Right atrium auricular region (tissue), 2 donors: ENCODE measurements at regions not wholly inside any gene's neighbourhood (a gene's known extent, or its start where the extent isn't known, plus 50 kb on each side); places are given as distances from the start of the nearest gene placed in this dataset.
"Not testable (repeated sequence)": the region's sequence is repeated elsewhere in the genome, so short reads cannot be mapped to it uniquely, and the experiment has no call there.

Source experiments
- DNase-seq: peaks from one replicate; pipeline ENCODE4 v3.0.0-alpha.2; 2019; ENCODE audit warnings: low spot score
- H3K27ac ChIP-seq, 2 donors: fragments of 200-600 bp; sonication (generic); 1 replicate in 1 of 2; 2 replicates in 1 of 2; pipeline ENCODE4 v1.5.1; 2016 to 2019
- H3K27me3 ChIP-seq, 2 donors: fragments of 200-600 bp; sonication (generic); one replicate each; pipeline versions ENCODE4 v1.5.1 to v1.6.0; 2017 to 2019
- H3K36me3 ChIP-seq: fragments of 200-600 bp; sonication (generic); one replicate; pipeline ENCODE4 v1.5.1; 2016
- H3K4me1 ChIP-seq, 2 donors: fragments of 200-600 bp; sonication (generic); one replicate each; pipeline versions ENCODE4 v1.5.1 to v1.6.0; 2017 to 2019
- H3K4me3 ChIP-seq, 2 donors: fragments of 200-600 bp; sonication (generic); 1 replicate in 1 of 2; 2 replicates in 1 of 2; pipeline ENCODE4 v1.5.1; 2017 to 2019; ENCODE audit warnings: mild to moderate bottlenecking in 1 of 2, moderate library complexity in 1 of 2
- H3K9me3 ChIP-seq, 2 donors: fragments of 200-600 bp; sonication (generic); one replicate each; pipeline ENCODE4 v1.5.1; 2019
- CTCF ChIP-seq, 2 donors: fragments of 200-600 bp; sonication (generic); IDR thresholded peaks; one replicate each; pipeline ENCODE4 v1.5.1; 2019; ENCODE audit warnings: antibody characterized with exemption in 2 of 2

DNA sequence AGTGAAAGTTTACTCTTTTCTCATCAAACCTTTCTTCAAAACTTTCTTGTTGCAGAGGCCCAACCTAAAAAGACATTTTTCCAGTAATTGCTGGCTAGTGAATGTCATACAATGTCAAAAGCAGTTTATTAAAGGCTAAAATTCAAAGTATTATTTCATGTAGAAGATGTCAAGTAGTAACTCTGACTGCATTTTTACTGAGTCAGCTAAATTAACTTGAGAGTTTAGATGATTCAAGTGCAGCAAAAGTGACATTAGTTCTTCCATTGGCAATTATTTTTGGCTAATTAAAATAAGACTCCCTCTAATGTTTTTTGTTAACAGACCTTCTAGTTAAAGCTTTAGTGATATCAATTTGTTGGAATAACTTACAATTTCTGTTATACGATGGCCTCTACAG lies 1438.5 kb downstream of the GRIK2 start:
- Histone ChIP-seq H3K27ac (no peak overlapping the region), H3K36me3 (no peaks in the 10 kb centered on the region), H3K4me1 (no peaks in the 10 kb centered on the region), H3K4me3 (no peak overlapping the region), H3K9me3 (no peaks in the 10 kb centered on the region), H3K27me3 (no peaks in the 10 kb centered on the region)
- no peak for TF ChIP-seq CTCF (IDR thresholded peaks at IDR 0.05)
- DNase-seq: no peak

DNA sequence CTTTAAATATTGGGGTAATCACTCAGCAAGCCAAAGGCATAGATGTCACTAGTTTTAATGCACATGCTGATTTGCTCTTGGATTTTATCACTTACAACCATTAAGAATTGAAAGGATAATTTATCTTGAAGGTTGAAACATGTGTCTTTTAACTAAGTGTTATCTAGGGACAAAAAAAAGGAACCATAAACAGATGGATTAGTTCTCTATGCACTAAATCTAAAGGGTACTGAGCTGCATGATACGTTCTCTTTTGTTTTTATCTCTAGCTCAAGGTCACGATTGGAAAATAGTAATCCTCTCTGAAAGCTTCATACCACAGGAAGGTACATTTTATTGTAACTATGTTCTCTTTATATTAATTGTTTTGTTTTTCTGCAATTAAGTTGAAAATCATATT lies 1426.6 kb downstream of the GRIK2 start:
- H3K36me3 ChIP-seq: no peaks in the 10 kb centered on the region
- H3K27me3 ChIP-seq: no peaks in the 10 kb centered on the region
- H3K4me1 ChIP-seq: no peaks in the 10 kb centered on the region
- TF ChIP-seq CTCF (IDR thresholded peaks at IDR 0.05): no peak
- DNase-seq: no peak
- no peak overlapping the region for H3K4me3 ChIP-seq
- no peaks in the 10 kb centered on the region for H3K9me3 ChIP-seq
- no peak overlapping the region for H3K27ac ChIP-seq

DNA sequence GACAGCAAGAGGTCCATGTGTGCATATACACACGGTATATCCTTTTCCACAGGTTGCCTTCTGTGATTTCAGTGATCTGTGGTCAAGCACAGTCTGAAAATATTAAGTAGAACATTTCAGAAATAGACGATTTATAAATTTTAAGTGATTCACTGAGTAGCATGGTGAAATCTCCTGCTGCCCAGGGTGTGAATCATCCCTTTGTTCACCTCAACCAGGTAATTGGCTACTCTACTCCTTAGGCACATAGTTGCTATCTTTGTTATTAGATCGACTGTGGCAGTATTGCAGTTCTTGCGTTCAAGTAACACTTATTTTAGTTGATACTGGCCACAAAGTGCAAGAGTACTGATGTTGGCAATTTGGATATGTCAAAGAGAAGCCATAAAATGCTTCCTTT lies 1421.7 kb downstream of the GRIK2 start:
- Histone ChIP-seq H3K9me3 (no peaks in the 10 kb centered on the region), H3K27me3 (no peaks in the 10 kb centered on the region), H3K4me3 (no peak overlapping the region), H3K36me3 (no peaks in the 10 kb centered on the region), H3K27ac (no peak overlapping the region), H3K4me1 (no peaks in the 10 kb centered on the region)
- DNase-seq: no peak
- TF ChIP-seq CTCF (IDR thresholded peaks at IDR 0.05): no peak

DNA sequence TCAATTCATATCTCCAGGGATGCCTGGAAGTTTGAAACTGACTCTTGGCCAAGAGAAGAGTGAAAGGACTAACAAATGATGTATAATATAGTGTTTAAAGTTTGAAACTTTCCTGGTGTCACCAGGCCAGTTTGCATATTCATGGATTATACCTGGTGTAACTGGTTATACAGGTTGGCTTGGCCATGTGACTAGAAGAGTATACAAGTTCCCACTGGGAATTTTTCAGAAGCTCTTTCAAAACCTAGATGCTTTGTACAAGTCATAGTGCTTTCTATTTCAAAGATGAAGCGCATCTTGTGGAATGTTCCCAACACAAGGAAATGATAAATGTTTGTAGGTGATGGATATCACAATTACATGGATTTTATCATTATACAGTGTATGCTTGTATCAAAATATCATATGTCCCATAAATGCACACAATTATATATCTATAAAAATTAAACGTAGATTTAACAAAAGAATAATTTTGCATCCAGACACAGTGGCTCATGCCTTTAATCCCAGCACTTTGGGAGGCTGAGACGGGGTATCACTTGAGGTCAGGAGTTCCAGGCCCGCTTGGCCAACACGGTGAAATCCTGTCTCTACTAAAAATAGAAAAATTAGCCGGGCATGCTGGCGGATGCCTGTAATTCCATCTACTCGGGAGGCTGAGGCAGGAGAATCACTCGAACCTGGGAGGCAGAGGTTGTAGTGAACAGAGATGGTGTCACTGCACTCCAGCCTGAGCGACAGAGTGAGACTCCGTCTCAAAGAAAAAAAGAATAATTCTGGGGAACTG lies 1420.2 kb downstream of the GRIK2 start:
- Histone ChIP-seq H3K27me3 (no peaks in the 10 kb centered on the region), H3K27ac (no peak overlapping the region), H3K9me3 (no peaks in the 10 kb centered on the region), H3K36me3 (no peaks in the 10 kb centered on the region), H3K4me3 (no peak overlapping the region), H3K4me1 (no peaks in the 10 kb centered on the region)
- TF ChIP-seq CTCF (IDR thresholded peaks at IDR 0.05): no peak
- no peak for DNase-seq

GRCh38 chr6:102812242-102812641 lies 1418.7 kb downstream of the GRIK2 start:
- no peak for DNase-seq
- Histone ChIP-seq H3K27me3 (no peaks in the 10 kb centered on the region), H3K4me3 (no peak overlapping the region), H3K9me3 (no peaks in the 10 kb centered on the region), H3K27ac (no peak overlapping the region), H3K4me1 (no peaks in the 10 kb centered on the region), H3K36me3 (no peaks in the 10 kb centered on the region)
- TF ChIP-seq CTCF (IDR thresholded peaks at IDR 0.05): no peak

DNA sequence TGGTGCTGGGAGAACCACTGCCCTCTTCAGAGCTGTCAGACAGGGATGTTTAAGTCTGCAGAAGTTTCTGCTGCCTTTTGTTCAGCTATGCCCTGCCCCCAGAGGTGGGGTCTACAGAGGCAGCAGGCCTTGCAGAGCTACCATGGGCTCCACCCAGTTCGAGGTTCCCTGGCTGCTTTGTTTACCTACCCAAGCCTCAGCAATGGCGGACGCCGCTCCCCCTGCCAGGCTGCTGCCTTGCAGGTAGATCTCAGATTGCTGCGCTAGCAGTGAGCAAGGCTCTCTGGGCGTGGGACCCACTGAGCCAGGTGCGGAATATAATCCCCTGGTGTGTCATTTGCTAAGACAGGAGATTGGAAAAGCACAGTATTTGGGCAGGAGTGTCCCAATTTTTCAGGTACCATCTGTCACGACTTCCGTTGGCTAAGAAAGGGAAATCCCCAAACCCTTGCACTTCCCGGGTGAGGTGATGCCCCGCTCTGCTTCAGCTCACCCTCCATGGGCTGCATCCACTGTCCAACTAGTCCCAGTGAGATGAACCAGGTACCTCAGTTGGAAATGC lies 1415.5 kb downstream of the GRIK2 start:
- DNase-seq, H3K36me3 ChIP-seq, H3K27ac ChIP-seq, H3K4me3 ChIP-seq, H3K27me3 ChIP-seq, H3K4me1 ChIP-seq, H3K9me3 ChIP-seq: not testable (repeated sequence)
